ENCODE measurements at regions not wholly inside any gene's neighbourhood (a gene's known extent, or its start where the extent isn't known, plus 50 kb on each side); places are given as distances from the start of the nearest gene placed in this dataset.

GRCh38 chr1:190564117-190564516 lies 86.5 kb upstream of the BRINP3 start:
- TF ChIP-seq CTCF (conservative IDR thresholded peaks at IDR 0.05) = no peak
- Mint-ChIP-seq H3K4me1 (peaks cover 4 to 5% of the 10 kb centered on the region in 2 experiments; a peak in 3 of 4 replicates), H3K27ac (no peak overlapping the region), H3K36me3 (ENCODE audit: insufficient read depth in 1 of 3, low read depth in 3 of 3) (peaks cover 0 to 8% (median 0%) of the 10 kb centered on the region in 3 experiments; a peak in 1 of 7 replicates), H3K27me3 (ENCODE audit: low read depth) (no peaks in the 10 kb centered on the region), H3K4me3 (no peak overlapping the region), H3K9me3 (peaks cover 3 to 8% of the 10 kb centered on the region in 2 experiments; a peak in 2 of 5 replicates)
- H3K27me3 ChIP-seq (ENCODE audit: insufficient read depth, low read length) = no peaks in the 10 kb centered on the region
- no peak overlapping the region for H3K27ac ChIP-seq (ENCODE audit: insufficient read length, low read depth, low read length)
- H3K14ac ChIP-seq (ENCODE audit: insufficient read depth, low read length) = no peak overlapping the region
- no peak overlapping the region for H4K5ac ChIP-seq (ENCODE audit: insufficient read length, low read depth, low read length)
- no peak for DNase-seq
- H2BK120ac ChIP-seq (ENCODE audit: low read depth, low read length, poor library complexity, severe bottlenecking) = no peak overlapping the region
- H4K8ac ChIP-seq (replicated peaks; ENCODE audit: insufficient read length, low read depth, low read length) = no peak overlapping the region
- H2AFZ ChIP-seq (ENCODE audit: low read length) = no peak overlapping the region
- no peaks in the 10 kb centered on the region for H3K4me1 ChIP-seq (ENCODE audit: insufficient read depth, low read length)
- no peak overlapping the region for H3K4ac ChIP-seq (ENCODE audit: low read depth, low read length)
- H3K18ac ChIP-seq (ENCODE audit: insufficient read length, low read depth, low read length) = no peak overlapping the region
- no peak overlapping the region for H2BK15ac ChIP-seq (ENCODE audit: low read depth, low read length)
- no peaks in the 10 kb centered on the region for H3K79me1 ChIP-seq (ENCODE audit: insufficient read depth, low read depth, low read length, poor library complexity, severe bottlenecking)
- no peaks in the 10 kb centered on the region for H3K79me2 ChIP-seq (ENCODE audit: insufficient read depth, low read length)
- H2BK5ac ChIP-seq (ENCODE audit: insufficient read length, low read length) = no peak overlapping the region
- H2AK5ac ChIP-seq (ENCODE audit: insufficient read length, low read length) = no peak overlapping the region
- H3T11ph ChIP-seq (ENCODE audit: low read length) = no peak overlapping the region
- H2BK20ac ChIP-seq (ENCODE audit: low read depth, low read length, poor library complexity, severe bottlenecking) = no peak overlapping the region
- no peaks in the 10 kb centered on the region for H3K23me2 ChIP-seq (ENCODE audit: insufficient read length, low read depth, low read length, poor library complexity, severe bottlenecking)
- WGBS (ENCODE audit: extremely low coverage, insufficient read length, low lambda C conversion rate) = no CpG with 5 or more reads among the region's 2 CpGs
- H2BK12ac ChIP-seq (ENCODE audit: insufficient read length, low read depth, low read length) = no peak overlapping the region
- no peak overlapping the region for H3K9ac ChIP-seq (ENCODE audit: extremely low read depth, insufficient read length, low read length)
- H4K20me1 ChIP-seq (ENCODE audit: control insufficient read depth, insufficient read depth, insufficient read length) = no peaks in the 10 kb centered on the region
- no peak overlapping the region for H3K4me2 ChIP-seq (ENCODE audit: insufficient read depth, insufficient read length, low read length)
- no peaks in the 10 kb centered on the region for H3K9me3 ChIP-seq (ENCODE audit: control insufficient read depth, low read depth, low read length)
- no peak overlapping the region for H4K91ac ChIP-seq (ENCODE audit: insufficient read length, low read depth, low read length)
- H3K56ac ChIP-seq (ENCODE audit: insufficient read length, low read depth, low read length) = no peak overlapping the region
- H3K23ac ChIP-seq (ENCODE audit: insufficient read length, low read depth, low read length) = no peak overlapping the region
